GM12878 (cell line): ENCODE measurements at regions not wholly inside any gene's neighbourhood (a gene's known extent, or its start where the extent isn't known, plus 50 kb on each side); places are given as distances from the start of the nearest gene placed in this dataset.

Experiments used
- ATAC-seq: fragments of 200-7000 bp; cut with Tn5 transposase; 3 replicates; pipeline ENCODE4 v1.9.1; 2020; ENCODE audit warnings: mild to moderate bottlenecking, moderate library complexity
- BruUV-seq: library from RNA; stranded (reverse); fragments of 400-500 nt; replicated peaks from 2 replicates; lab custom pipeline; 2021; lab: Mats Ljungman, UMichigan
- CTCF ChIA-PET: fragments of 300-600 bp; sonication (Branson Sonifier 250); formaldehyde crosslinking; extraction: SDS; loops from one replicate; lab custom pipeline; 2021; ENCODE audit warnings: inconsistent platforms; lab: Yijun Ruan, JAX
- POLR2A ChIA-PET: fragments of 350-600 bp; formaldehyde crosslinking; extraction: SDS; loops from one replicate; lab custom pipeline; 2021; ENCODE audit warnings: inconsistent platforms; lab: Charles Lee
- RAD21 ChIA-PET: fragments of 300-600 bp; sonication (Branson Sonifier 250); formaldehyde crosslinking; loops from one replicate; lab custom pipeline; 2023; ENCODE audit warnings: antibody characterized with exemption; ENCODE audit not compliant: unreplicated experiment; lab: Charles Lee
- SMC1A ChIA-PET: fragments of 300-600 bp; sonication (Branson Sonifier 250); formaldehyde crosslinking; loops from one replicate; lab custom pipeline; 2023; ENCODE audit not compliant: unreplicated experiment, uncharacterized antibody; lab: Charles Lee
- DNase-seq: peaks from one replicate; pipeline ENCODE4 v3.0.0-alpha.2; 2011; ENCODE audit warnings: low read depth, low spot score
- FAIRE-seq: peaks from 3 replicates; lab custom pipeline; 2011; peaks lifted over from hg19 to GRCh38; lab: Jason Lieb, UNC
- H2AFZ ChIP-seq: 2 replicates; pipeline ENCODE4 v1.6.0; 2011; ENCODE audit warnings: low read depth, low read length, control low read depth; ENCODE audit not compliant: control insufficient read depth
- H3K27ac ChIP-seq: 2 replicates; pipeline ENCODE4 v1.5.1; 2011; ENCODE audit warnings: control low read depth; ENCODE audit not compliant: control insufficient read depth, insufficient read depth
- H3K27me3 ChIP-seq, 2 experiments: replicated peaks in 1 of 2; 2 replicates each; pipeline versions ENCODE4 v1.6.0 to v1.6.1; 2011; ENCODE audit warnings: low read length in 1 of 2; ENCODE audit not compliant: control insufficient read depth in 2 of 2, insufficient read depth in 2 of 2
- H3K36me3 ChIP-seq, 2 experiments: 2 replicates each; pipeline ENCODE4 v1.5.1; 2011; ENCODE audit warnings: low read length in 1 of 2; ENCODE audit not compliant: control insufficient read depth in 2 of 2, insufficient read depth in 2 of 2
- H3K4me1 ChIP-seq: 2 replicates; pipeline ENCODE4 v1.6.1; 2011; ENCODE audit warnings: mild to moderate bottlenecking, low read length, moderate library complexity, mixed read lengths; ENCODE audit not compliant: control insufficient read depth, insufficient read depth
- H3K4me2 ChIP-seq: 2 replicates; pipeline ENCODE4 v1.6.0; 2011; ENCODE audit warnings: control low read depth; ENCODE audit not compliant: control insufficient read depth, insufficient read depth
- H3K4me3 ChIP-seq: fragments of 200-600 bp; sonication (generic); 2 replicates; pipeline ENCODE4 v1.5.1; 2016
- H3K79me2 ChIP-seq: 2 replicates; pipeline ENCODE4 v1.6.0; 2011; ENCODE audit warnings: low read length; ENCODE audit not compliant: control insufficient read depth, insufficient read depth
- H3K9ac ChIP-seq: 2 replicates; pipeline ENCODE4 v1.8.0; 2011; ENCODE audit warnings: low read length, control low read depth, mixed read lengths; ENCODE audit not compliant: control insufficient read depth, insufficient read depth
- H3K9me3 ChIP-seq: replicated peaks from 3 replicates; pipeline ENCODE4 v1.5.1; 2011; ENCODE audit warnings: mild to moderate bottlenecking, low read length; ENCODE audit not compliant: control insufficient read depth, insufficient read depth
- H4K20me1 ChIP-seq: 2 replicates; pipeline ENCODE4 v1.6.0; 2011; ENCODE audit not compliant: control insufficient read depth, insufficient read depth
- CBX5 ChIP-seq: sonication (generic); IDR thresholded peaks from 2 replicates; pipeline ENCODE4 v1.6.1; 2016; ENCODE audit warnings: low read depth, moderate library complexity, mild to moderate bottlenecking, inconsistent platforms
- CHD4 ChIP-seq: fragments of 200-600 bp; sonication (generic); IDR thresholded peaks from 2 replicates; pipeline ENCODE4 v1.6.1; 2016; ENCODE audit warnings: mild to moderate bottlenecking
- EP300 ChIP-seq, 2 experiments: fragments of 150-350 bp in 1 of 2; IDR thresholded peaks; 2 replicates each; pipeline ENCODE4 v1.6.1; 2011 to 2012; ENCODE audit warnings: low read depth in 2 of 2, low read length in 2 of 2, borderline replicate concordance in 1 of 2, improper control_type of control experiment in 1 of 2, inconsistent platforms in 1 of 2; ENCODE audit not compliant: control insufficient read depth in 1 of 2
- KLF5 ChIP-seq: fragments of 450-650 bp; IDR thresholded peaks from 2 replicates; pipeline ENCODE4 v1.6.1; 2014; ENCODE audit warnings: mild to moderate bottlenecking; ENCODE audit not compliant: partially characterized antibody
- NR2F1 ChIP-seq: fragments of 450-650 bp; conservative IDR thresholded peaks from 2 replicates; pipeline ENCODE4 v1.6.1; 2017; ENCODE audit warnings: mild to moderate bottlenecking
- STAT1 ChIP-seq: fragments of 450-650 bp; conservative IDR thresholded peaks from 2 replicates; pipeline ENCODE4 v1.6.1; 2014; ENCODE audit warnings: antibody characterized with exemption, mild to moderate bottlenecking
- TCF7 ChIP-seq: IDR thresholded peaks from 2 replicates; pipeline ENCODE4 v1.6.1; 2014; ENCODE audit warnings: antibody characterized with exemption, borderline replicate concordance
- ZNF274 ChIP-seq: IDR thresholded peaks from one replicate; pipeline ENCODE4 v1.8.0; 2011; ENCODE audit not compliant: insufficient read length, insufficient read depth
- WGBS: methylation state at CpG from one replicate; pipeline ENCODE4 v1.1.6; 2016; ENCODE audit warnings: low lambda C conversion rate; ENCODE audit not compliant: insufficient replicate concordance, insufficient coverage; ENCODE audit errors: missing lambda C conversion rate; 5-methylcytosine and 5-hydroxymethylcytosine counted together
- in situ Hi-C: fragments of 300-500 bp; cut with MboI; formaldehyde crosslinking; loops from 9 replicates; pipeline ENCODE4 v1.14.3; 2018; ENCODE audit warnings: mixed read lengths
- intact Hi-C: fragments of 100-400 bp; cut with micrococcal nuclease; formaldehyde crosslinking; loops from one replicate; pipeline ENCODE4 v1.14.2; 2022; ENCODE audit not compliant: unreplicated experiment
- TF ChIP-seq, protein P1 (sequence below): fragments of 450-650 bp; IDR thresholded peaks from 2 replicates; pipeline ENCODE4 v1.6.1; 2016; ENCODE audit warnings: mild to moderate bottlenecking
- TF ChIP-seq, protein P2 (sequence below), 3 experiments: IDR thresholded peaks in 2 of 3; conservative IDR thresholded peaks in 1 of 3; 2 replicates each; pipeline ENCODE4 v1.5.1; 2011; ENCODE audit warnings: low read depth in 3 of 3, low read length in 3 of 3, mild to moderate bottlenecking in 3 of 3, control low read depth in 2 of 3, moderate library complexity in 2 of 3, inconsistent platforms in 1 of 3, mixed read lengths in 1 of 3; ENCODE audit not compliant: control insufficient read depth in 2 of 3, insufficient read depth in 1 of 3; ENCODE audit errors: extremely low read depth in 1 of 3
- TF ChIP-seq, protein P3 (sequence below): IDR thresholded peaks from 2 replicates; pipeline ENCODE4 v1.6.1; 2012; ENCODE audit warnings: low read length, inconsistent platforms
- TF ChIP-seq, protein P4 (sequence below): fragments of 450-650 bp; IDR thresholded peaks from 2 replicates; pipeline ENCODE4 v1.6.1; 2016; ENCODE audit warnings: mild to moderate bottlenecking, moderate library complexity, borderline replicate concordance

DNA sequence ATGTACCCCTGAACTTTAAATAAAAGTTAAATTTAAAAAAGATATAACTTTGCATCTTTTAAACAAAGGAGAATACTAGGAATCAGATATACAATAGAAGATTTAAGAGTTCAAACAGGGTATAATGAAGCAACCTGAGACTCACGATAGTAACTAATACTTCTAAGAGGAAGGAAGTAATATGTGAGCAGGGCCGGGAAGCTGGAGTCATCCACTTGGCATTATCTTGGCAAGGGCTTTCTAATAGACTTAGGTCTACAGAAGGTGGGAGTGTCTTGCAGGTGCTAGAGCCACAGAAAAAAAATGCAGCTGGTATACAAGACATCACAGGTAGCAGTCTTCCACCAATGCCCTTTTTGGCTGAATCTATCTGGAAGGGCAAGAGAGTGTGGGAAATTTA lies 231.9 kb downstream of the KCTD12 start:
- ChIA-PET CTCF (no interaction called here), SMC1A (no interaction called here), RAD21 (no interaction called here), POLR2A (no interaction called here)
- H3K4me1 ChIP-seq = no peaks in the 10 kb centered on the region; the same call in 1 of the 2 replicates
- in situ Hi-C loops (no loop called here), intact Hi-C loops (no loop called here)
- H3K4me2 ChIP-seq = no peak overlapping the region
- TF ChIP-seq EP300 (IDR thresholded peaks at IDR 0.05; ENCODE audit: borderline replicate concordance in 1 of 2, control insufficient read depth in 1 of 2, low read depth in 2 of 2, low read length in 2 of 2) (no peak), NR2F1 (no peak), CBX5 (no peak), KLF5 (no peak), TCF7 (no peak), STAT1 (no peak), ZNF274 (no peak), CHD4 (no peak)
- TF ChIP-seq, protein P1, sequence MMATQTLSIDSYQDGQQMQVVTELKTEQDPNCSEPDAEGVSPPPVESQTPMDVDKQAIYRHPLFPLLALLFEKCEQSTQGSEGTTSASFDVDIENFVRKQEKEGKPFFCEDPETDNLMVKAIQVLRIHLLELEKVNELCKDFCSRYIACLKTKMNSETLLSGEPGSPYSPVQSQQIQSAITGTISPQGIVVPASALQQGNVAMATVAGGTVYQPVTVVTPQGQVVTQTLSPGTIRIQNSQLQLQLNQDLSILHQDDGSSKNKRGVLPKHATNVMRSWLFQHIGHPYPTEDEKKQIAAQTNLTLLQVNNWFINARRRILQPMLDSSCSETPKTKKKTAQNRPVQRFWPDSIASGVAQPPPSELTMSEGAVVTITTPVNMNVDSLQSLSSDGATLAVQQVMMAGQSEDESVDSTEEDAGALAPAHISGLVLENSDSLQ = no peak
- TF ChIP-seq, protein P2, sequence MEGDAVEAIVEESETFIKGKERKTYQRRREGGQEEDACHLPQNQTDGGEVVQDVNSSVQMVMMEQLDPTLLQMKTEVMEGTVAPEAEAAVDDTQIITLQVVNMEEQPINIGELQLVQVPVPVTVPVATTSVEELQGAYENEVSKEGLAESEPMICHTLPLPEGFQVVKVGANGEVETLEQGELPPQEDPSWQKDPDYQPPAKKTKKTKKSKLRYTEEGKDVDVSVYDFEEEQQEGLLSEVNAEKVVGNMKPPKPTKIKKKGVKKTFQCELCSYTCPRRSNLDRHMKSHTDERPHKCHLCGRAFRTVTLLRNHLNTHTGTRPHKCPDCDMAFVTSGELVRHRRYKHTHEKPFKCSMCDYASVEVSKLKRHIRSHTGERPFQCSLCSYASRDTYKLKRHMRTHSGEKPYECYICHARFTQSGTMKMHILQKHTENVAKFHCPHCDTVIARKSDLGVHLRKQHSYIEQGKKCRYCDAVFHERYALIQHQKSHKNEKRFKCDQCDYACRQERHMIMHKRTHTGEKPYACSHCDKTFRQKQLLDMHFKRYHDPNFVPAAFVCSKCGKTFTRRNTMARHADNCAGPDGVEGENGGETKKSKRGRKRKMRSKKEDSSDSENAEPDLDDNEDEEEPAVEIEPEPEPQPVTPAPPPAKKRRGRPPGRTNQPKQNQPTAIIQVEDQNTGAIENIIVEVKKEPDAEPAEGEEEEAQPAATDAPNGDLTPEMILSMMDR (IDR thresholded peaks at IDR 0.05 in 2 of 3, conservative IDR thresholded peaks at IDR 0.05 in 1 of 3; ENCODE audit: control insufficient read depth in 2 of 3, extremely low read depth in 1 of 3, insufficient read depth in 1 of 3, low read depth in 3 of 3, low read length in 3 of 3) = no peak
- TF ChIP-seq, protein P3, sequence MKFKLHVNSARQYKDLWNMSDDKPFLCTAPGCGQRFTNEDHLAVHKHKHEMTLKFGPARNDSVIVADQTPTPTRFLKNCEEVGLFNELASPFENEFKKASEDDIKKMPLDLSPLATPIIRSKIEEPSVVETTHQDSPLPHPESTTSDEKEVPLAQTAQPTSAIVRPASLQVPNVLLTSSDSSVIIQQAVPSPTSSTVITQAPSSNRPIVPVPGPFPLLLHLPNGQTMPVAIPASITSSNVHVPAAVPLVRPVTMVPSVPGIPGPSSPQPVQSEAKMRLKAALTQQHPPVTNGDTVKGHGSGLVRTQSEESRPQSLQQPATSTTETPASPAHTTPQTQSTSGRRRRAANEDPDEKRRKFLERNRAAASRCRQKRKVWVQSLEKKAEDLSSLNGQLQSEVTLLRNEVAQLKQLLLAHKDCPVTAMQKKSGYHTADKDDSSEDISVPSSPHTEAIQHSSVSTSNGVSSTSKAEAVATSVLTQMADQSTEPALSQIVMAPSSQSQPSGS = no peak
- TF ChIP-seq, protein P4, sequence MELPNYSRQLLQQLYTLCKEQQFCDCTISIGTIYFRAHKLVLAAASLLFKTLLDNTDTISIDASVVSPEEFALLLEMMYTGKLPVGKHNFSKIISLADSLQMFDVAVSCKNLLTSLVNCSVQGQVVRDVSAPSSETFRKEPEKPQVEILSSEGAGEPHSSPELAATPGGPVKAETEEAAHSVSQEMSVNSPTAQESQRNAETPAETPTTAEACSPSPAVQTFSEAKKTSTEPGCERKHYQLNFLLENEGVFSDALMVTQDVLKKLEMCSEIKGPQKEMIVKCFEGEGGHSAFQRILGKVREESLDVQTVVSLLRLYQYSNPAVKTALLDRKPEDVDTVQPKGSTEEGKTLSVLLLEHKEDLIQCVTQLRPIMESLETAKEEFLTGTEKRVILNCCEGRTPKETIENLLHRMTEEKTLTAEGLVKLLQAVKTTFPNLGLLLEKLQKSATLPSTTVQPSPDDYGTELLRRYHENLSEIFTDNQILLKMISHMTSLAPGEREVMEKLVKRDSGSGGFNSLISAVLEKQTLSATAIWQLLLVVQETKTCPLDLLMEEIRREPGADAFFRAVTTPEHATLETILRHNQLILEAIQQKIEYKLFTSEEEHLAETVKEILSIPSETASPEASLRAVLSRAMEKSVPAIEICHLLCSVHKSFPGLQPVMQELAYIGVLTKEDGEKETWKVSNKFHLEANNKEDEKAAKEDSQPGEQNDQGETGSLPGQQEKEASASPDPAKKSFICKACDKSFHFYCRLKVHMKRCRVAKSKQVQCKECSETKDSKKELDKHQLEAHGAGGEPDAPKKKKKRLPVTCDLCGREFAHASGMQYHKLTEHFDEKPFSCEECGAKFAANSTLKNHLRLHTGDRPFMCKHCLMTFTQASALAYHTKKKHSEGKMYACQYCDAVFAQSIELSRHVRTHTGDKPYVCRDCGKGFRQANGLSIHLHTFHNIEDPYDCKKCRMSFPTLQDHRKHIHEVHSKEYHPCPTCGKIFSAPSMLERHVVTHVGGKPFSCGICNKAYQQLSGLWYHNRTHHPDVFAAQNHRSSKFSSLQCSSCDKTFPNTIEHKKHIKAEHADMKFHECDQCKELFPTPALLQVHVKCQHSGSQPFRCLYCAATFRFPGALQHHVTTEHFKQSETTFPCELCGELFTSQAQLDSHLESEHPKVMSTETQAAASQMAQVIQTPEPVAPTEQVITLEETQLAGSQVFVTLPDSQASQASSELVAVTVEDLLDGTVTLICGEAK = no peak
- no peak for DNase-seq
- no peak overlapping the region for H3K4me3 ChIP-seq
- no peak overlapping the region for H3K9ac ChIP-seq
- no peaks in the 10 kb centered on the region for H3K27me3 ChIP-seq
- H3K79me2 ChIP-seq = no peaks in the 10 kb centered on the region
- H4K20me1 ChIP-seq = no peaks in the 10 kb centered on the region
- no TSS peak for BruUV-seq
- no peak for ATAC-seq
- H3K9me3 ChIP-seq = no peaks in the 10 kb centered on the region
- 2% methylated on average over 2 of the region's 2 CpGs for WGBS
- H2AFZ ChIP-seq = no peak overlapping the region
- FAIRE-seq = no peak
- no peak overlapping the region for H3K27ac ChIP-seq
- H3K36me3 ChIP-seq = no peaks in the 10 kb centered on the region
